MV-4-11 (cell line): ENCODE measurements at regions not wholly inside any gene's neighbourhood (a gene's known extent, or its start where the extent isn't known, plus 50 kb on each side); places are given as distances from the start of the nearest gene placed in this dataset.

Experiments used
- DNase-seq: peaks from one replicate; lab custom pipeline; 2025; lab: John Stamatoyannopoulos, UW

DNA sequence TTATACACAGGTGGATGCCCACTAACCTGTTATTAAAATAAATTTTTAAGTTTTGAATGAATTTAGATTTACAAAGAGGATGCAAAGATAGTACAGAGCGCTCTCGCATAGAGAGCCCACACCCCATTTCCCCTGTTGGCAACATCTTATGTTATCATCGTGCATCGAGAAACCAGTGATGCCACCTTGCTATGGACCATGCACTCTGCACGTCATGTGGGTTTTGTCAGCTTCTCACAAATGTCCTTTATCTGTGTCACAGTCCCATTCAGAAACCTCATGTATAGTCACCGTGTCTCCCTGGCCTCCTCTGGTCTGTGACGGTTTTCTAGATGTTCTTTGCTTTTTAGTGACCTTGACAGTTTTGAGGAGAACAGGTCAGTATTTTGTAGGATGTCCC lies 60.0 kb downstream of the ING1 start:
- no peak for DNase-seq

DNA sequence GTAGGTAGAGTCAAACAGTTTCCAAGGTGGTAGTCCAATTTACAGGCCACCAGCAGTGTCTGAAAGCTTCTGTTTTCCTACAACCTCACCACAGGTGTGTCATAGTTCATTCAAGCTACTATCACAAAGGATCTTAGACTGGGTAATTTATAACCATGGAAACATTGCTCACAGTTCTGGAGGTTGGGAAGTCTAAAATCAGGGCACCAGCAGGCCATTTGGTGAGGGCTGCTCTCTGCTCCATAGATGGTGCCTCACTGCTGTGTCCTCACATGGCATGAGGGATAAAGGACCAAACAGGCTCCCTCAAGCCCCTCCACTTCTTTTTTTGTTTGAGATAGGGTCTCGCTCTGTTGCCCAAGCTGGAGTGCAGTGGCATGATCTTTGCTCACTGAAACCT lies 60.6 kb downstream of the ING1 start:
- no peak for DNase-seq

DNA sequence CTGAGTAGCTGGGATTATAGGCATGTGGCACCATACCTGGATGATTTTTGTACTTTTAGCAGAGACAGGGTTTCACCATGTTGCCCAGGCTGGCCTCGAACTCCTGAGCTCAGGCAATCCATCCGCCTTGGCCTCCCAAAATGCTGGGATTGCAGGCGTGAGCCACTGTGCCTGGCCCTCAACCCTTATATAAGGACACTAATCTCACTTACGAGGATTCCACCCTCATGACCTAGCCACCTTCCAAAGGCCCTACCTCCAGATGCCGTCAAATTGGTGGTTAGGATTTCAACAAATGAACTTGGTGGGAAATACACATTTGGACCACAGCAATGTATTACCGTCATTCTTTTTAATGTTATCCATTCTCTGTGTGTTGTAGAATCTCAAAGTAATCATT lies 61.0 kb downstream of the ING1 start:
- no peak for DNase-seq

DNA sequence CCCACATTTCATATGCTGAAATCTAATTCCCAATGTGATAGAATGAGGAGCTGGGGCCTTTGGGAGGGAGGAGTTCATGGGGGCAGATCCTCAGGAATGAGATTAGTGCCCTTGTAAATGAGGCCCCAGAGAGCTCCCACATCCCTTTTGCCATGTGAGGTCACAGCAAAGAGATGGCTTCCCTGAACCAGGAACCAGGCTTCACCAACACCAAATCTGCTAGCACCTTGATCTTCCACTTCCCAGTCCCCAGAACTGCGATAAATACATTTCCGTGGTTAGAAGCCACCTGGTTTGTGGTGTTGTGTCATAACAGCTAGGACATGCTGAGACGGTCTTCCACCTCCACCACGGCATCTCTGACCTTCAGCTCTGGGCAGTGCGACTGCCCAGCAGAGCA lies 62.1 kb downstream of the ING1 start:
- DNase-seq = no peak

DNA sequence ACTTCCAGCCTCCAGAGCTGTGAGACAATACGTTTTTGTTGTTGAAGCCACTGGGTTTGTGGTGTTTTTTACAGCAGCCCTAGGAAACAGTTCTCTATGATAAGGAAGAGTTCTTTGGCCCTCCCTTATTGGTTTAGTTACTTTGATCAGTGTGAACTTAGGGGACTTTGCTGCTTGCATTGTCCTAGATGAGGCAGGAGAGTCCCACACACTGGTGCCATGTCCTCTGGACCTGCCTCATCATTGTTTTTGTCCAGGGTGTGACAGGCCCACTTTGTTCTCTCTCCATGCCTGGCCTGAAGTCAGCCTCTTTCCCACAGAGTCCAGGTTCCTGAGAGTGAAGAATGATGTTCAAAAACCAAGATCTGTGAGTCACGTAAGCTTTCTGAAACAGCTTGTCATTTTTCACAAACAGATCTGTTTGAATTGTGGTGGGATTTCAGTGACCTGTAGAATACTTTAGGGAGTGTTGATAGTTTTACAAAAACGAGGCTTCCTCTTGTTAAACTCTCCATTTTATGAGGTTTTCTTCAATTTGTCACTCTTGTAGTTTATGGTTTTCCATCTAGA lies 63.8 kb downstream of the ING1 start:
- DNase-seq = no peak

DNA sequence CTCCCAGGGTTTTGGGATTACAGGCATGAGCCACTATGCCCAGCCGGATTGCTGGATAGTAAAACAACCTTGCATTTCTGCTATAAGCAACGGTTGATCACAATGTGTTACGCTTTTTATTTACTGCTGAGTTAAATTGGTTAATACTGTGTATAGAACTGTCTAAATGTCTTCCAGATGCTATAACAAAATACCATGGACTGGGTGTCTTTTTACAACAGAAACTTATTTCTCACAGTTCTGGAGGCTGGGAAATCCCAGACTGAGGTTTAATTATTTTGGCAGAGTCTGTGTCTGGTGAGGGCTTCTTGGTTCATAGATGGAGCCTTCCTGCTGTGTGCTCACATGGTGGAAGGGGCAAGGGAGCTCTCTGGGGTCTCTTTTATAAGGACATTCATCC lies 65.5 kb downstream of the ING1 start:
- DNase-seq = no peak

DNA sequence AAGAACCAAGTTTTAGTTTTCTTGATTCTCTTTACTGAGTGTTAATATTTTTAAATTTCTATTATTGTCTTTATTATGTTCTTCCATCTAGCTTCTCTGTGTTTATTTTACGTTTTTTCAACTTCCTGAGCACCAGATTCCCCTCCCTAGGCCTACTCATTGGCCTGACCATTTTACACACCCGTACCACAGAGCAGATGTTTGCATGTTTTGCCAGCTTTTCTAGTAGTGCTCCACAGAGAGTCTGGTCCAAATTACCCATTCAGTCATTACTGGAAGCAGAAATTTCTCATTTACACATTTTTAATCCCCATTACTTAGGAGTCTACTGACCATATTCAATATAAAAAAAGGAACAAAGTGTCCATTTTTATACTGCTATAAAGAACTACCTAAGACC lies 66.9 kb downstream of the ING1 start:
- DNase-seq = no peak

DNA sequence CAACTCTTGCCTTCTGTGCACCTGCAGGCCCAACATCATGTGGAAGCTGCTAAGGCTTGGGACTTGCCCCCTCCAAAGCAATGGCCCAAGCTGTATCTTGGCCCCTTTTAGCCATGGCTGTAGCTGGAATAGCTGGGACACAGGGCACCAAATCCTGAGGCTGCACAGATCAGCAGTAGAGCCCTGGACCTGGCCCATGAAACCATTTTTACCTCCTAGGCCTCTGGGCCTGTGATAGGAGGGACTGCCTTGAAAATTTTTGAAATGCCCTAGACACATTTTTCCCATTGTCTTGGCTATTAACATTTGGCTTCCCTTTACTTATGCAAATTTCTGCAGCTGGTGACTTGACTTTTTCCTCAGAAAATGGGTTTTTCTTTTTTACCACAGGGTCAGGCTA lies 68.7 kb downstream of the ING1 start:
- no peak for DNase-seq

DNA sequence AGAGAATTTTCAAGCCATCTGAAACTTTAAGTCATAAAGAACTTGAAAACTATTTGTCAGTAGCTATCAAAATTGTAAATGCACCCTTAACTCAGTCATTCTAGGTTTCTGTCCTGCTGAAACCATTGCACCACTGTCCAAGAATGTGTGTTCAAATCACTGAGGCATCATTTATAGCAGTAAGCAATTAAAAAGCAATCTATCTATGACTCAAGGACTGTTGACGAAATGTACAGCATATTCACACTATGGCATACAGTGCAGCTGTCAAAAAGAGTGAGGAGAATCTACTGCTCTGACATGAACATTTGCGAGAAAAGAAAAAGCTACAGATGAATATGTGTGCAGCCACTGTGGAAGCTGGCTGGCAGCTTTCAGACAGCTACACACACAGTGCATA lies 71.2 kb downstream of the ING1 start:
- no peak for DNase-seq

DNA sequence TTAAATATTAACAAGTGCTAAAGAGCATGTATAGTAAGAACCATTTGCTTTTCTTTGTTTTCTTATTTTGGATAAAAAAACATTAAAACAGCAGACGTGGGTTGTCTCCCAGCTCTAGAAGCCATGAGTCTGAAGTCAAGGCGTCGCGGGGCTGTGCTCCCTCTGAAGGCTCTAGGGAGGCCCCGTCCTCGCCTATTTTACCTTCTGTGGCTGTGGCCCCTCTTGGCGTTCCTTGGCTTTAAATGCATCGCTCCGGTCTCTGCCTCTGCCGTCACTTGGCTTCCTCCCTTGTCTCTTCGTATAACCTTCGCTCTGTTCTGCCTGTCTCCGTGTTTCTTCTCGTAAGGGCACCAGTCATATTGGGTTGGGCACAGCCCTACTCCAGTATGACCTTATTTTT lies 75.3 kb downstream of the ING1 start:
- no peak for DNase-seq

DNA sequence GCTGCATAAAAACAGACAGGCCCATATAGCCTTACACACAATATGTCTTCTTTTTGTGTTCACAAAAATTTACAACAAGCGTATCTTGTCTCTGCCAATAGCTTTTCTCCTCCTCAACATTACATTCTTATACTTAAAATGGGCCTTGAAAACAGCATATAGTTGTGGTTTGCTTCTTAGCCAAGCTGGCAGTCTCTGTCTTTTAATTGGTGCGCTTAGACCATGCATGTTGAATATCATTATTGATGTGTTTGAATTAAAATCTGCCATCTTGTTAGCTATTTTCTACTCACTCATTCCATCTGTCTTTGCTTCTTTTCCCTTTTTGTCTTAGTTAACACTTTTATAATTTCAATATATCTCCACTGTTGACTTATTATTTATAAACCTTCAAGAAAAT lies 76.4 kb downstream of the ING1 start:
- no peak for DNase-seq

DNA sequence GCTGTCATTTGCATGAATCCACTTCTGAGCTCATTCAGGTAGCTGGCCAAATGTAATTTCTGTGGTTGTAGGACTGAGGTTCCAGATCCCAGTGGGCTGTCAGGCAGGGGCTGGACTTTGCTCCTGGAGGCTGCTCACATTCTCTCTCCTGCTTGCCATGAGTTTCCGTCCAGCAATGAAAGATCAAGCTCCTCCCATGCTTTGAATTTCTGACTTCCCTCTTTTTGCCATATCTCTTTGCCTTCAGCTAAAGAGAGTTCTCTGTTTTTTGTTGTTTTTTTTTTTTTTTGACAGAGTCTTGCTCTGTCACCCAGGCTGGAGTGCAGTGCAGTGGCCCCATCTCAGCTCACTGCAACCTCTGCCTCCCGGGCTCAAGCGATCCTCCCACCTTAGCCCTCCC lies 76.9 kb downstream of the ING1 start:
- DNase-seq = peak; percentile 24

DNA sequence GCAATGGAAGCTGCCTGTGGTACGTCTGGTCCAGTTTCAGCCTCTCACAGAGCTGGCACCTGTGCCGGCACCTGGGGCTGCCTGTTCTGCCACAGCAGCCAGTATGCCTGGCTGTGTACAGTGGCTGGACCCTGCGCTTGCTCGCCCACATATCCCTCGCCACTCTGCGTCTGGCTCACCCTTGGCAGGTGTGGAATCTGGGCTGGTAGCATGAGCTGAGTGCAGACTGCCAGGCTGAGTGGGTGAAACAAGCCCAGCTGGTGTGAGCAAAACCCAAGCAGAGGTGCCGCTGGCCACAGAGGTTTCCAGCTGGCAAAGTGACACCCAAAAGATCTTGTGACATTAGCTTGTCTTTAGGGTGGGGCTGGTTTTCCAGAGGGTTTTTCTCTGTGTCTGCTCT lies 80.7 kb downstream of the ING1 start:
- DNase-seq = no peak

DNA sequence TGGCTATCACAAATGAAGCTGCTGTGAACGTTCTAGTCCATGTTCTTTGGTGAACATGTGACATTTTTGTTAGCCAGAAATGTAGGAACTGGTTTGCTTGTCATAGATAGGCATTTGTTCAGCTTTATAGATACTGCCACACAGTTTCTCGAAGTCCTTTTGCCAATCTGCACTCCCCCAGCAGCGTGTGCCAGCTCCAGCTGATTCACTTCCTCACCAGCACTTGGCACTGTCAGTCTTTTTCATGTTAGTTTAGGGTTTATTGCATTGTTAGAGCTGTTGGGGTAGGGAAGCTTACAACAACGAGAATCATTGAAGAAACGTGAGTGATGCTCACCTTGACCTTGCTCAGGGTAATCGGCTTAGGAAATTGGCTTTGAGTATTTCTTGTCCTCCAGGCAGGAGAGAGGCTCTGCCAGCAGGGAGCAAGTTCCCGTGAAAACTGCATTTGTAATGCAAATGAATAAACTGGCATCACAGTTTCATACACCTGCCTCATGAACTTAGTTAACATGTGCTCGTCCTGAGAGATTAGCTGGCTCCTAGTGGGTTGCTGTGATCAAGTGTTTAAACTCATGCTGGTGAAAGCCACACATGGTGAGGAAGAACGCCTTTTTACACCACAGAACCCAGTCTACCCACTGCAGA lies 83.9 kb downstream of the ING1 start:
- no peak for DNase-seq

DNA sequence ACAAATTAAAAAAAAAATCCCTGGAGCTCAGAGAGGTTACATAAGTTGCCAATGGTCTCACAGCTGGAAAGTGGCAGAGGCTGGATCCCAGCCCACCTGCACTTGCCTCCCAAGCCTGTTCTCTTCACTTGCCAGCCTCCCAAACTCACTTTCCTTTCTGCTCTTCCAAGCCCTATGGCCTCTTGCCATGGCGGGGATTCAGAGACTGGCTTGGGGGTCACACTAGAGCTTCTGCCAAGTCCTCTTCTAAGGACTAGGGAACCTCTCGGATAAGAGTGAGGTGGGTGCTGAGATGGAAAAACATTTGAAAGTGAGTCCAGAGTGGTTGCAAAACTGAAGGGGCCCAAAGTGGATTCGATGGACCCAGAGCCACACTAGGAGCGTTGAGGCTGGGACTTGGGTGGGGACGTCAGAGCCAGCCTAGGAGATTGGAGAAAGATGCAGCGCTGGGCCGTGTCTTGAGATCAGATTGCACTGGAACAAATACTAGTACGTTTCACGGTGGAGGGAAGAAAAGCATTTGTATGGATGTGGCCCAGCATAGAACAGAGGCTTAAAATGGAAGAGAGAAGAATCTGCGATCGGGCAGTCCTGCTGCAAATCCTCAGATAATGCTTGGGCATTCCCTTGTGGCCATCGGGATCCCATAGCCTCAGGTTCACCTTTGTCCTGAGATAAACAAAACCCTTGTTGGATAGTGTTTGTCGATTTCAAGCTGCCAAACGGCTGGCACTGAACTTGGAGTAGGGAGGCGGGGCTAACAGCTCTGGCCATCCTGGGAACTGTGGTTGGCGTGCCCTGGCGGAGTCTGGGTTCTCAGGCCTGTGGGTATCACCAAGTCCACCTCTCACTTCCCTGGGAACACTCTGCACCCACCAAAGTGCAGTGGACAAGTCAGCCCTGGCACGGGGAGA lies 84.8 kb downstream of the ING1 start:
- no peak for DNase-seq

DNA sequence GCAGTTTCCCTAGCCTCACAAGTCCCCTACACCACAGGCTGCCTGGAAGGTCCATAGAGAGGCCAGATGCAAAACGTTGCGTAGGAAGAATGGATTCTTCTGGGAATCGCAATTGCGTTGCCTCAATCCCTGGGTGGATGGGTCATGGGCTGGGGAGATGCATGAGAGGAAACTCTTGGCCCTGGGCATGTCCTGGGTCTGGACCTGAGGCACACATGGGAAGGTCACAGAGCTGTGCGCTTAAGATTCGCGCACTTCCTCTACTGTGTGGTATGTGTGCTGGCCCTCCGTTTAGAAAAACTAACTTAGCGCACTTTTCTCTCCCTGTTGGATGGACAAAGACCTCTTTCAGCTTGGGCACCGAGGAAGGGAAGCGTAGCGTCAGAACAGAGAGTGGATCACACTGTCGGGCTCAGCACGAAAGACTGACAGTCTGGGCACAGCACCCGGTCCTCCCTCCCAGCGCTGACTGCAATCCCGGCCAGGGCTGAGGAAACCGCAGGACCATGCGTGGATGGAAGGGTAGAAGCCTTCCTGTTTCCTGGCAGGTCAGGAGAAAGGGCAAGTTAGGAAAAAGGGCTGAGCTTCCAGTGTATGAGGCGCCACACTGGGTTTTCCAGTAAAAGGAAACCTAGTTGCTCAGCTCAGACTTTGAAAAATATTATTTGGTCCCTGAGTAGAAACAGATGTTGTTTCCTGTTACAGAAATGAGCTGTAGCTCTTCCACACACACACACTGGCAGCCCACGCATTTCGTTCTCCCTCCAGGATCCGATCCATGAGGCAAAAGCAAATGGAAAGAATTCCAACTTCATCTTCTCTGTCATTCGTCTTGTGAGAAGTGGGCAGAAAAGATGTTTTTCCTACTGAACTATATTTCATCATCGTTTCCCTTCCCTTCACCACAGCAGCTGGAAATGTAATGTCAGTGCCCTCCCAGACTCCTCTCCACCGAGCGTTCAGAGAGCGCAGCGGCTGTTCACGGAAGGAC lies 86.0 kb downstream of the ING1 start:
- DNase-seq = peak; percentile 45

DNA sequence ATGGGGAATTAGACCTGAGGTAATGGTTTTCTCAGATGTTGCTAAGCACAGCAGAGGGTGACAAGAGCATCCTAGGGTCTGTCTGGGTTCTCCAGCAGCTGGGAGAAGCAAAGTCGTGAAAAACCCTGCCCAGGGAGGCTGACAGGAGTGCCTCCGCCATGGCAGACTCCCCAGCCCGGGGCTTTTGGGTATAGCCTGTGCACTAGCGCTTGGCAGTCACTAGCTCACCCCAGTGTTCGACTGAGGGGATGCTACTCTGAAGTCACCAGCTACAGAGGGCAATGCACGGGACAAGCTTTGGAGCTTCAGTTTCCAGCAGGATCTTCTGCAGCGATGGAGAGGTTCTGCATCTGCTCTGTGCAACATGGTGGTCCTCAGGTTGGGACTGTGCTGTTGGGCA lies 87.5 kb downstream of the ING1 start:
- no peak for DNase-seq

DNA sequence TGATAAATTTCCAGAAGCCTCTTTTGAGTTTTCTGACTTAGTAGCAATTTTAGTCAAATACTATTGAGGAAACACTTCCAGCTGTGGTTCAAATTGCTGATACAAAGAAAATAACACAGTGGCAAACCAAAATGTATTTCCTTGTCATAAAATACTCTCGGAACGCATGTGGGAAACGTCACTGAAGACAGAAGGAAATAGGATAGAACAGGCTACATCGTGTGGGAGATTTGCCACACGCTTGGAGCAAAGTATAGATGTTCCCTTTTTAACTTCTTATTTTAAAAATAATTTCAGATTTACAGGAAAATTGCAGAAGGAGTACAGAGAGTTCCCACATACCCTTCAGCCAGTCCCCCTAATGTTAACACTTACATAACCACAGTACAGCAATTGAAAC lies 88.8 kb downstream of the ING1 start:
- DNase-seq = no peak

DNA sequence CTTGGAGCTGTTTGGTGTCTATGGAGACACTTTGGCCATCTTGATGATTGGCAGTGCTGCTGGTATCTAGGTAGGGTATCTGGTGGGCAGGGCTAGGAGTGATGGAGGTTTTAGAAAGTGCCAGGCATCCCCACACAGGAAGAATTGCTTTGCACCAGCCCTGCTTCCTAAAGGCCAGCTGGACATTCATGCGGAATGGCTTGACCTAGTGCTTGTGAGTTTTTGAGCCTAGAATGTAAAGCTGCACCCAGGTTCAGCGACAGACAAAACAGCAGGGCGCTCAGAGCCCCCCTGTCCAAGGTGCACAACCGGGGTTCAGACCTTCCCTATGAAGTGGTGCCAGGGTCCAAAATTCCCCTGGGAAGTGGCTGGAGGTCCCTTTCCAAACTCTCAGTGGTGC lies 93.1 kb downstream of the ING1 start:
- DNase-seq = no peak

DNA sequence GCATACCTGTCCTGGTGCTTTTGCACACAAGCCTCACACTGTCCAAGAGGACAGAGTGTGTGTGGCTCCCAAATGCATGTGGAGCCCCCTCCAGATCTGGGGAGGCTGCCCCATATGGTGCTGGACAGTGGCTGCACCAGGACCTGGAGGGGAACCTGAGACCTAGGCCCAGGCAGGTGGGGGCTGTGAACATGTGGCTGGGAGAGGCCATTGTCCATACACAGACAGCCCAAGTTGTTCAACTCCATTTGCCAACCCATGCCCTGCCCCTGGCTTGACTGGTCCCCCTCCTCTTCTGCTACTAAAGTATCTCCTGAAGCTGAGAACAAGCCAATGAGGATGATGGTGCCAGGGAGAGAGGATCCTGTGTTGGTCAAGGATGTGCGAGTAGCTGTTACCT lies 94.0 kb downstream of the ING1 start:
- no peak for DNase-seq

DNA sequence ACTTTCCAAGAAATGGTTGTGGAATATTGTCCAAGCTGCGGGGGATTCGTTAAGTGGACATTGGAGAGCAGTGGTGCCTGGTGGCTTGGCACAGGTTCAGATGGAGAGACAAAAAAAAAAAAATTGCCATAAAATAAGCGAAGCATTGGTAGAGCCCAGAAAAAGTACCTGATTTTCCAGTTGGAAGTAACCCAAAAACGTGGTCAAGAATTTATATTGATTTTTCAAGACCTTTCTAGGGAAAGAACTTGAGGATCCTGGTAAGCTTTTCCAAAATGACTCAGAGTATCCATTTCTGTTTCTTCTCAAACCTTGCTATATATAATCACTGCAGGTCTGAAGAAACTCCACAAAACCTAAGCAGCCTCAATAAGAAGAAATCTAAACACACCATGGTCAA lies 94.6 kb downstream of the ING1 start:
- no peak for DNase-seq

DNA sequence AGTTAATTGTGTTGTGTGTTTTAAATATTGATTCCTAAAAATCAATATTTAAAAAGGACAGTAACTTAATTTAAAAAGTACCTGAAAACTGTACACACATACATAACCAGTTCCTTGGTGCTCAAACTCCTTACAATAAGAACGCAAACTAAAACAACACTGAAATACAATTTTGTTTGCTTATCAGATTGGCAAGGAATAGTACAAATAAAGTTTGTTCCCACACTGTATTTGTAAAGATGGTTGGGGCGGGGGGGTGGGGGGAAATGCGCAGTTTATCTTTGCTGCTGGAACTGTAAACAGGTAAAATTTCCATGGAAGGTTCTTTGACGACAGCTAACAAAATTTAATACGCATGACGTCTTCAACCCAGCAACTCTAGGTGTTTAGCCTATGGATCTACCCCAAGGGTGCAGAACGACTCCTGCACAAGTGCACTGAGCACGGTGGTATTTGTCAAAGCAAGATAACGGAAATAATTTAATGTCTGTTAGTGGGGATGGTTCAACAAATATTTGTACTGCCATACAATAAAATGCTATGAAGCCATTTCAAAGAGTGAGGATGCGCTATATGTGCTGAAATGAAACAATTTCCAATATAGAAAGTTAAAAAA lies 96.5 kb downstream of the ING1 start:
- DNase-seq = no peak
